ENCODE measurements at regions not wholly inside any gene's neighbourhood (a gene's known extent, or its start where the extent isn't known, plus 50 kb on each side); places are given as distances from the start of the nearest gene placed in this dataset.

- no peak for DNase-seq
These were observed 426.4 kb upstream of the FAT3 start for GRCh38 chr11:91798240-91798639.

- DNase-seq = no peak
These were observed 427.6 kb upstream of the FAT3 start for GRCh38 chr11:91796999-91797398.

- DNase-seq = no peak
These were observed 429.3 kb upstream of the FAT3 start for GRCh38 chr11:91795139-91795887.

- no peak for DNase-seq
These were observed 430.5 kb upstream of the FAT3 start for GRCh38 chr11:91794146-91794545.

- DNase-seq = no peak
These were observed 431.8 kb upstream of the FAT3 start for GRCh38 chr11:91792779-91793262.

- no peak for DNase-seq
These were observed 433.5 kb upstream of the FAT3 start for GRCh38 chr11:91791171-91791468.

GRCh38 chr11:91790346-91791170 lies 434.1 kb upstream of the FAT3 start:
- no peak for DNase-seq

GRCh38 chr11:91788764-91789163 lies 435.9 kb upstream of the FAT3 start:
- DNase-seq = no peak

- no peak for DNase-seq
These were observed 438.5 kb upstream of the FAT3 start for GRCh38 chr11:91786097-91786496.

GRCh38 chr11:91783173-91783572 lies 441.4 kb upstream of the FAT3 start:
- no peak for DNase-seq

- DNase-seq = no peak
These were observed 445.9 kb upstream of the FAT3 start for GRCh38 chr11:91778758-91779157.

GRCh38 chr11:91776655-91777054 lies 448.0 kb upstream of the FAT3 start:
- no peak for DNase-seq

- no peak for DNase-seq
These were observed 451.5 kb upstream of the FAT3 start for GRCh38 chr11:91773090-91773489.

GRCh38 chr11:91771961-91772360 lies 452.7 kb upstream of the FAT3 start:
- no peak for DNase-seq

GRCh38 chr11:91768783-91769182 lies 455.8 kb upstream of the FAT3 start:
- no peak for DNase-seq

- no peak for DNase-seq
These were observed 461.3 kb upstream of the FAT3 start for GRCh38 chr11:91763331-91763730.

- DNase-seq = no peak
These were observed 463.1 kb upstream of the FAT3 start for GRCh38 chr11:91761406-91762025.

- DNase-seq = no peak
These were observed 467.7 kb upstream of the FAT3 start for GRCh38 chr11:91756829-91757480.

GRCh38 chr11:91755951-91756707 lies 468.5 kb upstream of the FAT3 start:
- DNase-seq = no peak

GRCh38 chr11:91755526-91755925 lies 469.1 kb upstream of the FAT3 start:
- no peak for DNase-seq

GRCh38 chr11:91749251-91749650 lies 475.4 kb upstream of the FAT3 start:
- DNase-seq = no peak

- no peak for DNase-seq
These were observed 482.5 kb upstream of the FAT3 start for GRCh38 chr11:91742155-91742554.

GRCh38 chr11:91731051-91731450 lies 493.6 kb upstream of the FAT3 start:
- DNase-seq = no peak
